DMS79 (cell line): ENCODE measurements at regions not wholly inside any gene's neighbourhood (a gene's known extent, or its start where the extent isn't known, plus 50 kb on each side); places are given as distances from the start of the nearest gene placed in this dataset.

Source experiments
- DNase-seq: peaks from one replicate; lab custom pipeline; 2025; lab: John Stamatoyannopoulos, UW

- no peak for DNase-seq
Observed at GRCh38 chr3:7913283-7913682, 588.3 kb upstream of the LMCD1 start.

DNA sequence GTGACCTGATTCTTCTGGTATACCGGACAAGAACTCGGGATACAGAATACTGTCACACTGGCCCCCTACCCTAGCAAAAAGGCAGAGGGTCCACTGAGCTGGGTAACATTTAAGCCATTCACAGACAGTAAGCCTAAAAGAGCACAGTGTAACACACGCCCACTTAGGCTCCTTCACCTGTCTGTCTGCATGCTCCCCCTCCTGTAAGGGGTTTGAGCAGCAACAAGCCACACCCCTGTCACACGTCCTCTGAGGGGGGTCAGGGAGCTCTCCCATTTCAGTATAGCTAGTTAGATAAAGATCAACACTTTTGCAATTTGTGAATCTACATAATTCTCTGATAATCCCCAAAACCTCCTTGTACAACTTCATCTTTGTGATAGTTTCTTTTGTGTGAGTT lies 586.3 kb upstream of the LMCD1 start:
- DNase-seq, result no peak

GRCh38 chr3:7917443-7918151 lies 584.0 kb upstream of the LMCD1 start:
- no peak for DNase-seq

GRCh38 chr3:7920211-7920610 lies 581.4 kb upstream of the LMCD1 start:
- DNase-seq, result no peak

- DNase-seq, result peak; percentile 17
Observed at GRCh38 chr3:7924228-7924627, 577.4 kb upstream of the LMCD1 start.

DNA sequence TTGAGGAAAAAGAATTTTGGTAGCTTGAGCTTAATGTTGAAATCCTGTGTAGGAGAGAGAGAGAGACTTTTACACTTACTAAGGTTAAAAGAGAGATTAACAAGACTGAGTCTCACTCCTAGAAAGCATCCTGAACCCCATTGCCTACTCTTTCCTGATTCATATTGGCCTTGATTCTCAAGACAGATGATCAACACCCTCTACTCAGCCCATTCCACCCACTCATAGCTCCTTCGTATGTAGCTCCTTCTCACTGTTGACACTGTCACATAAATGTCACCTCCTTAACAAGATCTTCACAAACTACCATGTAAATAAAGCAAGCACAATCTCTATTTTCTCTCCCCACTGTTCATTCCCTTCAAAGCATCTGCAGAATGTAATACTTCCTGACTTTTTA lies 574.6 kb upstream of the LMCD1 start:
- DNase-seq, result no peak

DNA sequence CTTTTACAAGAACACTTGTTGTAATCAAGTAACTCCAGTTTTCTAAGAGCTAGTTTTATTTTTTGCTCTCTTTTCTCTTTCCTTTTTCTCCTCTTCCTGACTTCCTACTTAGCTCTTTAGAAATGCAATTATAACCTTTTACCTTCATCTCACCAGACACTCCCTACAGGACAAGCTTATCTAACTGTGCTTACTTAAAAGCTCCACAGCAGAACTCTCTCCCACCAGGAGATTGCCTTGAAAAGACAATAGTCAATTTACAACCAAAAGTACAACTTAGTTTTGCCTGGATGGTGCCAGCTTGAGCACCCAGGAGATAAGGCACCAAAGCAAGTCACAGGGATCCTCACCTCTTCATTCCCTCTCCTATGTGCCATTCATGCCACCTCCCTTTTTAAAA lies 573.8 kb upstream of the LMCD1 start:
- DNase-seq, result no peak

DNA sequence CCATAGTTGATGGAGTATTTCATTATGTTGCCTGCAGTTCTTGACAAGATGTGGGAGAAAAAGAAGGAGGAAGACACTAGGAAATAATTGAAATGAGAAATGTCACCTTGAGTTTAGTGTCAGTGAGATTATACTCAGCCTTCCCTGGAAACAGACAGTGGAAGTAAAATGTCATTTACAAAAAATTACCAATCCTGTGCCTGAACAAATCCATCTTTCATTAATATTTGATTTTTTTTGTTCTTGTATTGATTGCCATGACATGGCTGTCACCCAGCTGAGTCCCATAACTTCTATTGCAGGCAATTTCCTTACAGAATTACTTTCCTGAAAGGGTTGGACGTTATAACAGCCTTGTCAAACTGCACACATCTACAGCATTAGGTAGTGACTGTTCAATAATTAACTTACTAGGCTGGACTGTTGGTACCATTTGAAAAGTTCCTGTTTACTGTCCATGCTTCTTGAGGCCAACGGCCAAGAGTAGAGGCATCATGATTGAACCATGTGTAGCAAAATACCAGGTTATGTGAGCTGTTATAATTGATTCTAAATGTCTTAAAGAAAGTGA lies 572.2 kb upstream of the LMCD1 start:
- DNase-seq, result no peak

DNA sequence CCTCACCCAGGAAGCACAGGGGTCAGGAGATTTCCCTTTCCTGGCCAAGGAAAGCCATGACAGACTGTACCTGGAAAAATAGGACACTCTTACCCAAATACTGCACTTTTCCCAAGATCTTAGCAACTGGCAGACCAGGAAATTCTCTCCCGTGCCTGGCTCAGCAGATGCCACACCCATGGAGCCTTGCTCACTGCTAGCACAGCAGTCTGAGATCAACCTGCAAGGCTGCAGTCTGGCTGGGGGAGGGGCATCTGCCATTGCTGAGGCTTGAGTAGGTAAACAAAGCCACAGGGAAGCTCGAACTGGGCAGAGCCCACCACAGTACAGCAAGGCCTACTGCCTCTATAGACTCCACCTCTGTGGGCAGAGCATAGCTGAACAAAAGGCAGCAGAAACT lies 567.3 kb upstream of the LMCD1 start:
- DNase-seq, result no peak

GRCh38 chr3:7947930-7948329 lies 553.7 kb upstream of the LMCD1 start:
- DNase-seq, result no peak

DNA sequence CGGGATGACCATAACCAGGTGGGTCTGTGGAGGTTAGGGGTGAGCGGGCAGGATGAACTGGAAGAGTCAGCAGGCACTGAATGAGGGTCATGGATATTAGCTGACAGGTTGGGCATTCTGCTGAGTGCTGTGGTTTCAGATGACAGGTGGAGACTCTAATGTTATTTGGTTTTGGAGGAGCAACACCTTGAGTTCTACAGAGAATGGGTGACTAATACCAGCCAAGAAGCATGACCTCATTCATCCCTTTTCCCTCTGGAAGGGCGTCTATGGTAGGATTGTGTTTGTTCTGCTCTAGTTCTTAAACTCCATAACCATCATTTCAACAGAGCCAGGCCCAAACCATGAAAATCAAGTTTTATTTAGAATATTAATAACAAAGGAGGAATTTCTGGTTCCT lies 550.7 kb upstream of the LMCD1 start:
- no peak for DNase-seq

- DNase-seq, result no peak
Observed at GRCh38 chr3:7953449-7954014, 548.1 kb upstream of the LMCD1 start.

DNA sequence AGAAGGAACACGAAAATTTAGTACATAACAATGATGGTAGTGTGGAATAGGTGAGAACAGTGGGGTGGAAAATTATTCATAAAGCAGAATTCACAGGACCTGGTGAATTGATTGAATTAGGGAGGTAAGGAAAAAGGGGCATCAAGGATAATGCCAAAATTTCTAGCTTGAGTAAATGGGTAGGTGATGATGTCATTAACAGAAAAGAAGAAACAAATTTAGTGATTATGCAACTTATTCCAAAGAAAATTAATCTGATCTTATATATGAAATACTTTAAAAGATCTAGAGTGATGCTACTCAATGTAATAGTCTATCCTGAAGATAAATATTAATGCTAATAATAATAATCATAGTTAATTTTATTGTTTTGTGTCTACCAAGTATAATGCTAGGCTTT lies 544.6 kb upstream of the LMCD1 start:
- DNase-seq, result no peak

DNA sequence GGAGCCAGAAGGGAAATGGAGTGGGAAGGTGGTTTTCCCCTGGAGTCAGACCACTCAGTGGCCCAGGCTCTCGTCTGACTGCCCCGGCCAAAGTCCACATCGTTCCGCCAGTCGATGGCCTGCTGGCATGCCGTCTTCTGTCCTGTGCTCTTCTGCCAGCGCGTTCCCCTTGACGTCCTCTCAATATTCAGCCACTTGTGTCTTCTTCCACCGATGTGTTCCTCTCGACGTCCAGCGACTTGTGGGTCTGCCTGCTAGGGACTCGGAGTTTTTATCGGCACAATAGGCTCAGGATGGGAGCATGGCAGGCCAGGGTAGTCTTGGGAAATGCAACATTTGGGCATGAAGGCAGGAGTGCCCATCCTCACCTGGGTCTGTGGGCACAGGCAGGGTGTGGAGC lies 542.5 kb upstream of the LMCD1 start:
- no peak for DNase-seq

DNA sequence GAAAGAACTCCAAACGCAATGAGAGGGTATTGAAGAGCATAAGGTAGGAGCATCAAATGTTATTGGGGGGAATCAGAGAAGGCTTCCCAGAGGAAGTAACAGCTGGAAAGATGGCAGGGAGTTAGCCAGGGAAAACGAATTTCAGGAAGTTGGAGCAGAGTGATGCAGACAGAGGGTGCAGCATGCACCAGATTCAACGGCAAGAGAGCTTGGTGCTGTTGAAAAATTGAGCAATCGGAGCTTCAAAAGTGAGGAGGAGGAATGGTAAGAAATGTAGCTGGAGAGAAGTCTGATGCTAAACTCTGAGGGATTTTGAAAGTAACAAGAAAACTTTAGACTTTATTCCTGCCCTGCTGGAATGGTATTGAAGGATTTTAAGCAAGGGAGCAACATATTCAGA lies 541.0 kb upstream of the LMCD1 start:
- no peak for DNase-seq

GRCh38 chr3:7962301-7962700 lies 539.3 kb upstream of the LMCD1 start:
- no peak for DNase-seq

GRCh38 chr3:7964899-7965298 lies 536.7 kb upstream of the LMCD1 start:
- no peak for DNase-seq

- no peak for DNase-seq
Observed at GRCh38 chr3:7973006-7973405, 528.6 kb upstream of the LMCD1 start.

DNA sequence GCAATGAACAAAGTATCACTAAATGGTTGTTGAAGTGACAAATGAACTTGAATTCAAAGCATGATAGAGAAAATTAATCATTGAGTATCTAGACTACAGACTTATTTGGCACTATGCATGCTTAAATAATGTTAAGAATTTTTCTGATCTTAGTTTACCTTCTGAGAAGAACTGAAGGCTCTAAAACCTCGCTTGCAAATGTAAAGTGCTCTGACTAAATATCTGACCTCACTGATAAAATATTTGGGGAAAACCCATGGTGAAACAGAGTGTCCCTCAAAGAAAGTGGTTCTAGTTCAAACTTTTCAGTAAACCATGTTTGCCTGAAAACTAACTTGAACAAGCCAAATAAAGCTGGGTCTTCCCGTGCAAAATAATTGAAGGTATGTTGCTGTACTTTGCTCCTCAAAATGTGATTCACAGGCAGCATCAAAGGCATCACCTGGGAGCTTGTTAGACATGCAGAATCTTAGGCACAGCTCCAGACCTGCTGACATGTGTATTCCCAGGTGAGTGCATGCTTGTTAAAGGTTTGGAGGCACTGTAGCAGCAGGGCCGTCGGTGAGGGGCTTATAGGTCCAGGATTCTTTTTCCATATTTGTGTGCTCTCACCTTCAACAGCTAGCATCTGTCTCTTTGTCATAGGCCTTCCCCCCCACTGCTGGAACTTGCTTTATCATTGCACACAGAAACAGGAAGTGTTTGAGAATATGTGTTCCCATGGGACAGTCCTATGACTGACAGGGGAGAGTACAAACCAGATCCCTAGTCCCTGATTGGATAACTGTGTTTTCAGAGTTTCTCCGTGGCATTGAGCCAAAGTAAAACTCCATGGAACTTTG lies 524.2 kb upstream of the LMCD1 start:
- no peak for DNase-seq

DNA sequence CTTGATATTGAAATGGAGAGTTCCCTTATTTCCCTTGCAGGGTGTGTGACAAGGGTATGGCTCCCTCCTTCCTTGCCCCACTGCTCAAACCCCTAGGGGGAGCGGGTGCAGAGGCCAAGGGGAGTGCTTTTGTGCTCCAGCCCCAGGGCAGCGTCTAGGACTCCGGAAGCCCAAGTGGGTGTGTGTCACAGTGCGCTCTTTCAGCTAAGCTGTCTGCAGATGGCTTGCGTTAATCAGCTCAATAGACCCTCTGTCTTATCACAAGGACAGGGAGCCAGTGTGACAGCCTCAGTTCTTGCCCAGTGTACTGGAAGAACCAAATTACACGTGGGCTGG lies 523.6 kb upstream of the LMCD1 start:
- no peak for DNase-seq

DNA sequence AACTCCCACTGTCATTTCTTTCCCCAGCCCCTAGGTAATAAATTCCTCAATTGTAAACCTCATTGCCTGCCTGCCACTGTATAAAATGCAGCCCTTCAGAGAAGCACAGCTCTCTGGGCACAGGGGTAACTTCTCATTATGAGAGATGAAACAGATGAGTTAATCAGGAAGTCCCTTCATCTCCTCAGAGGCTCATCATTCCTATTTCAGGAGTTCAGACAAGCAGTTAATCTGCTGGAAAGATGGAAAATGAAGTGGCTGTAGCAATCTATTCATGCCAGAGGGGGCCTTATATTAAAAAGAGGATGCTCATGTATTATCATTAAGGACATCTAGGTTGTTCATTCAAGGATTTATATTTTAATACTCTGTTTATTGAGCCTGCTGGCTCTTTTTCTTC lies 519.5 kb upstream of the LMCD1 start:
- DNase-seq, result no peak

DNA sequence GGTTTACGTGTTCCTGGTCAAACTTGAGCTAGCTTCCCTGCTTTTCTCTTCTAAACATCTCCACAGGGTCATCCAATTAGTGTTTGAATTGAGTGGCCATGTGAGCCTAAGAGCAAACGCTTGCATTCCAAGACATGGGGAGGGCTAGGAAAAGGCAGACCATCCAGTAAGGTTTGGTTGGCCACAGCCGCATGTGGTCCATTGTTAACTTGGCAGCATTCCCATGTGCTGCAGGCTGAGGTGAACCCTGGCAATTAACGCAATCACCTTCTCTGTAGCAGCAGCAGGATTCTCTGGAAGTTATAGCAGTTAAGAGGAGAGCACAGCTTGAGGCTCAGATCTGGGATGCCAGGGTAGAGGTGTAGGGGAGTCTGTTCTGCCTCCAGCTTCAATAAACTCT lies 502.2 kb upstream of the LMCD1 start:
- no peak for DNase-seq

- DNase-seq, result no peak
Observed at GRCh38 chr3:8001307-8001706, 500.3 kb upstream of the LMCD1 start.
